Right hindlimb (tissue), 1 donor: ENCODE measurements at regions not wholly inside any gene's neighbourhood (a gene's known extent, or its start where the extent isn't known, plus 50 kb on each side); places are given as distances from the start of the nearest gene placed in this dataset.
A peak's percentile ranks its signal among the peaks of the same experiment; 100 is the strongest.

Experiments
- DNase-seq: peaks from one replicate; pipeline ENCODE4 v3.0.0-alpha.2; 2018

GRCh38 chr13:31853643-31854326 lies 114.5 kb downstream of the RXFP2 start:
- no peak for DNase-seq

GRCh38 chr13:31859571-31859970 lies 120.2 kb downstream of the RXFP2 start:
- DNase-seq, result no peak

- peak; percentile 21 for DNase-seq
These were observed 120.7 kb downstream of the RXFP2 start for GRCh38 chr13:31860002-31860401.

- no peak for DNase-seq
These were observed 123.5 kb downstream of the RXFP2 start for GRCh38 chr13:31862828-31863227.

GRCh38 chr13:31864307-31864706 lies 125.0 kb downstream of the RXFP2 start:
- DNase-seq, result no peak

GRCh38 chr13:31866099-31866498 lies 126.8 kb downstream of the RXFP2 start:
- no peak for DNase-seq

- no peak for DNase-seq
These were observed 128.4 kb downstream of the RXFP2 start for GRCh38 chr13:31867709-31868108.

GRCh38 chr13:31869582-31869981 lies 130.3 kb downstream of the RXFP2 start:
- no peak for DNase-seq

- DNase-seq, result no peak
These were observed 131.2 kb downstream of the RXFP2 start for GRCh38 chr13:31870511-31870910.

- DNase-seq, result no peak
These were observed 133.8 kb downstream of the RXFP2 start for GRCh38 chr13:31873145-31873544.

- no peak for DNase-seq
These were observed 135.8 kb downstream of the RXFP2 start for GRCh38 chr13:31875134-31875533.

- DNase-seq, result no peak
These were observed 138.7 kb downstream of the RXFP2 start for GRCh38 chr13:31878052-31878451.

GRCh38 chr13:31878495-31878894 lies 139.2 kb downstream of the RXFP2 start:
- no peak for DNase-seq

GRCh38 chr13:31878955-31879354 lies 139.6 kb downstream of the RXFP2 start:
- no peak for DNase-seq

- DNase-seq, result no peak
These were observed 141.6 kb downstream of the RXFP2 start for GRCh38 chr13:31880851-31881494.

GRCh38 chr13:31881495-31881882 lies 142.2 kb downstream of the RXFP2 start:
- no peak for DNase-seq

GRCh38 chr13:31882794-31883193 lies 143.5 kb downstream of the RXFP2 start:
- no peak for DNase-seq

- no peak for DNase-seq
These were observed 145.2 kb downstream of the RXFP2 start for GRCh38 chr13:31884556-31884955.

- no peak for DNase-seq
These were observed 145.6 kb upstream of the FRY start for GRCh38 chr13:31885994-31886393.

- DNase-seq, result no peak
These were observed 144.3 kb upstream of the FRY start for GRCh38 chr13:31887286-31887685.

- DNase-seq, result no peak
These were observed 140.6 kb upstream of the FRY start for GRCh38 chr13:31890946-31891345.

GRCh38 chr13:31891472-31891871 lies 140.1 kb upstream of the FRY start:
- no peak for DNase-seq

- DNase-seq, result no peak
These were observed 136.6 kb upstream of the FRY start for GRCh38 chr13:31894931-31895330.

GRCh38 chr13:31895691-31896090 lies 135.9 kb upstream of the FRY start:
- DNase-seq, result no peak

GRCh38 chr13:31896427-31896826 lies 135.1 kb upstream of the FRY start:
- peak; percentile 23 for DNase-seq
